Activated gamma-delta T cell treated with Interleukin-2 at 50 U/mL for 16 hours (primary cell): ENCODE measurements at regions not wholly inside any gene's neighbourhood (a gene's known extent, or its start where the extent isn't known, plus 50 kb on each side); places are given as distances from the start of the nearest gene placed in this dataset.
A peak's percentile ranks its signal among the peaks of the same experiment; 100 is the strongest.
"Not testable (repeated sequence)": the region's sequence is repeated elsewhere in the genome, so short reads cannot be mapped to it uniquely, and the experiment has no call there.

Experiments used
- DNase-seq: peaks from one replicate; pipeline ENCODE4 v3.0.0-alpha.2; 2020

GRCh38 chr7:55304018-55304762 is 60.9 kb upstream of the LANCL2 start:
- no peak for DNase-seq

GRCh38 chr7:55305135-55305534 is 60.0 kb upstream of the LANCL2 start:
- no peak for DNase-seq

- DNase-seq = no peak
Observed at GRCh38 chr7:55306331-55306730, 58.8 kb upstream of the LANCL2 start.

GRCh38 chr7:55307123-55307916 is 57.8 kb upstream of the LANCL2 start:
- DNase-seq = no peak

GRCh38 chr7:55308186-55308929 is 56.8 kb upstream of the LANCL2 start:
- no peak for DNase-seq

GRCh38 chr7:55309040-55309991 is 55.8 kb upstream of the LANCL2 start:
- peak; percentile 60 for DNase-seq

GRCh38 chr7:55310287-55311025 is 54.7 kb upstream of the LANCL2 start:
- DNase-seq = no peak

- DNase-seq = not testable (repeated sequence)
Observed at GRCh38 chr7:55311892-55312291, 53.2 kb upstream of the LANCL2 start.

- not testable (repeated sequence) for DNase-seq
Observed at GRCh38 chr7:55313671-55314070, 51.5 kb upstream of the LANCL2 start.

- no peak for DNase-seq
Observed at GRCh38 chr7:55314967-55315366, 50.2 kb upstream of the LANCL2 start.
